HG02763 (cell line): ENCODE measurements at regions not wholly inside any gene's neighbourhood (a gene's known extent, or its start where the extent isn't known, plus 50 kb on each side); places are given as distances from the start of the nearest gene placed in this dataset.
"Not testable (repeated sequence)": the region's sequence is repeated elsewhere in the genome, so short reads cannot be mapped to it uniquely, and the experiment has no call there.

Experiments used
- ATAC-seq: cut with Tn5 transposase; IDR thresholded peaks from one replicate; pipeline ENCODE4 v1.9.1; 2021; ENCODE audit warnings: mild to moderate bottlenecking, moderate library complexity; ENCODE audit not compliant: unreplicated experiment

- ATAC-seq = no peak
Measured at GRCh38 chr5:44051591-44051990, 337.6 kb downstream of the FGF10 start.

GRCh38 chr5:44048276-44048984, 340.8 kb downstream of the FGF10 start:
- ATAC-seq = peak; percentile 46

- no peak for ATAC-seq
Measured at GRCh38 chr5:44046619-44047364, 342.4 kb downstream of the FGF10 start.

- not testable (repeated sequence) for ATAC-seq
Measured at GRCh38 chr5:44044549-44044948, 344.7 kb downstream of the FGF10 start.

- ATAC-seq = no peak
Measured at GRCh38 chr5:44028226-44028625, 361.0 kb downstream of the FGF10 start.

- ATAC-seq = no peak
Measured at GRCh38 chr5:44022622-44023021, 366.6 kb downstream of the FGF10 start.

- no peak for ATAC-seq
Measured at GRCh38 chr5:44011518-44011917, 377.7 kb downstream of the FGF10 start.

- ATAC-seq = no peak
Measured at GRCh38 chr5:44002381-44002901, 386.8 kb downstream of the FGF10 start.

GRCh38 chr5:44001675-44002380, 387.4 kb downstream of the FGF10 start:
- ATAC-seq = no peak

- no peak for ATAC-seq
Measured at GRCh38 chr5:44001236-44001635, 388.0 kb downstream of the FGF10 start.

GRCh38 chr5:43997647-43998272, 391.5 kb downstream of the FGF10 start:
- no peak for ATAC-seq

GRCh38 chr5:43996221-43996620, 393.0 kb downstream of the FGF10 start:
- no peak for ATAC-seq

GRCh38 chr5:43994352-43994708, 391.4 kb downstream of the NNT start:
- ATAC-seq = no peak

GRCh38 chr5:43993634-43994351, 390.8 kb downstream of the NNT start:
- no peak for ATAC-seq

- no peak for ATAC-seq
Measured at GRCh38 chr5:43985411-43985810, 382.4 kb downstream of the NNT start.

- no peak for ATAC-seq
Measured at GRCh38 chr5:43981556-43981955, 378.6 kb downstream of the NNT start.

- no peak for ATAC-seq
Measured at GRCh38 chr5:43973908-43974307, 370.9 kb downstream of the NNT start.

GRCh38 chr5:43973318-43973717, 370.3 kb downstream of the NNT start:
- no peak for ATAC-seq

GRCh38 chr5:43967165-43967564, 364.2 kb downstream of the NNT start:
- ATAC-seq = no peak

GRCh38 chr5:43959144-43959543, 356.2 kb downstream of the NNT start:
- ATAC-seq = no peak

GRCh38 chr5:43947935-43948334, 345.0 kb downstream of the NNT start:
- ATAC-seq = no peak
